ENCODE measurements at regions not wholly inside any gene's neighbourhood (a gene's known extent, or its start where the extent isn't known, plus 50 kb on each side); places are given as distances from the start of the nearest gene placed in this dataset.

GRCh38 chr4:30153427-30153826, 566.7 kb upstream of the PCDH7 start:
- H3K27me3 ChIP-seq (ENCODE audit: control insufficient read depth, insufficient read depth, low read length), result no peaks in the 10 kb centered on the region
- TF ChIP-seq CTCF (IDR thresholded peaks at IDR 0.05; ENCODE audit: insufficient read depth, low read length, poor library complexity, severe bottlenecking), result no peak

GRCh38 chr4:30160140-30160539, 560.0 kb upstream of the PCDH7 start:
- Histone ChIP-seq H3K27me3 (ENCODE audit: control insufficient read depth, insufficient read depth, low read length) (no peaks in the 10 kb centered on the region), H3K4me3 (ENCODE audit: low read depth, low read length) (no peak overlapping the region), H3K36me3 (ENCODE audit: control insufficient read depth, insufficient read depth, low read length) (no peaks in the 10 kb centered on the region)
- no peak for TF ChIP-seq CTCF (IDR thresholded peaks at IDR 0.05; ENCODE audit: insufficient read depth, low read length, poor library complexity, severe bottlenecking)
- DNase-seq (ENCODE audit: low read depth), result no peak

More at GRCh38 chr4:30153427-30153826, 566.7 kb upstream of the PCDH7 start:
- no peak for DNase-seq (ENCODE audit: low read depth)
- no peak overlapping the region for H3K4me3 ChIP-seq (ENCODE audit: low read depth, low read length)
- no peaks in the 10 kb centered on the region for H3K36me3 ChIP-seq (ENCODE audit: control insufficient read depth, insufficient read depth, low read length)

- Histone ChIP-seq H3K36me3 (ENCODE audit: control insufficient read depth, insufficient read depth, low read length) (no peaks in the 10 kb centered on the region), H3K4me3 (ENCODE audit: low read depth, low read length) (no peak overlapping the region), H3K27me3 (ENCODE audit: control insufficient read depth, insufficient read depth, low read length) (no peaks in the 10 kb centered on the region)
- no peak for TF ChIP-seq CTCF (IDR thresholded peaks at IDR 0.05; ENCODE audit: insufficient read depth, low read length, poor library complexity, severe bottlenecking)
- DNase-seq (ENCODE audit: low read depth), result no peak
Measured at GRCh38 chr4:30172416-30172815, 547.8 kb upstream of the PCDH7 start.

- no peaks in the 10 kb centered on the region for H3K36me3 ChIP-seq (ENCODE audit: control insufficient read depth, insufficient read depth, low read length)
- no peaks in the 10 kb centered on the region for H3K27me3 ChIP-seq (ENCODE audit: control insufficient read depth, insufficient read depth, low read length)
- no peak overlapping the region for H3K4me3 ChIP-seq (ENCODE audit: low read depth, low read length)
- no peak for DNase-seq (ENCODE audit: low read depth)
- no peak for TF ChIP-seq CTCF (IDR thresholded peaks at IDR 0.05; ENCODE audit: insufficient read depth, low read length, poor library complexity, severe bottlenecking)
Measured at GRCh38 chr4:30181512-30181911, 538.7 kb upstream of the PCDH7 start.

GRCh38 chr4:30181918-30182317, 538.3 kb upstream of the PCDH7 start:
- no peak for DNase-seq (ENCODE audit: low read depth)
- Histone ChIP-seq H3K4me3 (ENCODE audit: low read depth, low read length) (no peak overlapping the region), H3K36me3 (ENCODE audit: control insufficient read depth, insufficient read depth, low read length) (no peaks in the 10 kb centered on the region), H3K27me3 (ENCODE audit: control insufficient read depth, insufficient read depth, low read length) (no peaks in the 10 kb centered on the region)
- no peak for TF ChIP-seq CTCF (IDR thresholded peaks at IDR 0.05; ENCODE audit: insufficient read depth, low read length, poor library complexity, severe bottlenecking)

- DNase-seq (ENCODE audit: low read depth), result no peak
- Histone ChIP-seq H3K27me3 (ENCODE audit: control insufficient read depth, insufficient read depth, low read length) (no peaks in the 10 kb centered on the region), H3K36me3 (ENCODE audit: control insufficient read depth, insufficient read depth, low read length) (no peaks in the 10 kb centered on the region), H3K4me3 (ENCODE audit: low read depth, low read length) (no peak overlapping the region)
- TF ChIP-seq CTCF (IDR thresholded peaks at IDR 0.05; ENCODE audit: insufficient read depth, low read length, poor library complexity, severe bottlenecking), result no peak
Measured at GRCh38 chr4:30182786-30183185, 537.4 kb upstream of the PCDH7 start.
